ENCODE measurements at regions not wholly inside any gene's neighbourhood (a gene's known extent, or its start where the extent isn't known, plus 50 kb on each side); places are given as distances from the start of the nearest gene placed in this dataset.
"Not testable (repeated sequence)": the region's sequence is repeated elsewhere in the genome, so short reads cannot be mapped to it uniquely, and the experiment has no call there.

DNA sequence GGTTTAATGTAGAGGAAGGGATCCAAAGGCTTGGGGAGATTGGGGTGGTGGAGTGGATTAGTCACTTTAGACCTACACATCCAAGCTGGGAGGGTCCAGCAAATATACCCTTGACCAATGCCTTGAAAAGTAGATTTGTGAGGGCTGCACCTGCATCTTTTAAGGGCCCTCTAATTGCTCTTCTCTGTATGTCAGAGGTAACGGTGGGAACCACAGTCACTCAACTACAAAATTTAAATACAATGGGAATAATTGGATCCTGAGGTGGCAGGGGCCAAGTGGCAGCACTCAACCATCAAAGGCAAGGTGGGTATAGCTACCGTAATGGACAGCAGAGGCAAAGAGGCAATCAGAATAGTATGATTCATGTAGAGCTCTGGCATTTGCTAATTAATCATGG lies 833.7 kb upstream of the ARRDC3 start:
- not testable (repeated sequence) for DNase-seq

DNA sequence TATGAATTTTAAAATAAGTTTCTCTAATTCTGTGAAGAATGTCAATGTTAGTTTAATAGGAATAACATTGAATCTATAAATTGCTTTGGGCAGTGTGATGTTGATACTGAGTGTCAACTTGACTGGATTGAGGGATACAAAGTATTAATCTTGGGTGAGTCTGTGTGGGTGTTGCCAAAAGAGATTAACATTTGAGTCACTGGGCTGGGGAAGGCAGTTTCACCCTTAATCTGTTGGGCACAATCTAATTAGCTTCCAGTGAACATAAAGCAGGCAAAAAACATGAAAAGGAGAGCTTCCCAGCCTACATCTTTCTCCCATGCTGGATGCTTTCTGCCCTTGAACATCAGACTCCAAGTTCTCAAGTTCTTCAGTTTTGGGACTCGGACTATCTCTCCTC lies 832.0 kb upstream of the ARRDC3 start:
- no peak for DNase-seq

DNA sequence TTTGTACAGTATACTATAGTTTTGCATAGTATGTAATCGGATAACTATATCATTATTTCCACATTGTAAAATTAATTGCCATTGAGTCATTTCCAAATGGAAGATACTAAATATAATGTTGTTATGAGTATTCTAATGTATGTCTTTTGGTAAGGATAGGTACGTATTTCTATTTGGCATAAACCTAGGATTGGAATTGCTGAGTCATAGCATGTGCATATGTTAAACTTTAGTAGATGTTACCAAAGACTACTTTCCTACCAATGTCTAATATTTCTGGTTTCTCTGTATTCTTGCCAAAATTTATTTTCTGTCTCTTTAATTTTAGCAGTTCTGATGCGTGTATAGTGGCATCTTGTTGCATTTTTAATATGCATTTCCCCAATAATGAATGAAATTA lies 825.1 kb upstream of the ARRDC3 start:
- DNase-seq = no peak

DNA sequence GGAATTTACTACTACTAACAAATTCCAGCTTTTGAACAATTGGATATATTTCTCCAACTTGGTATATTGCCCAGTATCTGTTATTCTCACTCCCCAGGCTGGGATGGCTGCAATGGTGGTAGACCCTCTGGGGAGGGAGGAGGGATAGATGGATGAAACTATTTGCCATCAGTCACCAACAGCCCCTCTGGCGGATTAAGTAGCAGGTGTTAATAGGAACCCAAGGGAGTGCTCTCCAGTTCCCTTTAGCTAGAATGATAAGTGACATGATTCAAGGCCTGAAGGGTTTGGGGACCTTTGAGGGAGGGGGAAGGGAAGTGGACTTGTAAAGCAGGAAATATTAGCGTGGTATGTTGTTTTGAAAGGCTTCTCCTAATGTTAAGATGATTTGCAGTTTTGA lies 824.0 kb upstream of the ARRDC3 start:
- DNase-seq = no peak

DNA sequence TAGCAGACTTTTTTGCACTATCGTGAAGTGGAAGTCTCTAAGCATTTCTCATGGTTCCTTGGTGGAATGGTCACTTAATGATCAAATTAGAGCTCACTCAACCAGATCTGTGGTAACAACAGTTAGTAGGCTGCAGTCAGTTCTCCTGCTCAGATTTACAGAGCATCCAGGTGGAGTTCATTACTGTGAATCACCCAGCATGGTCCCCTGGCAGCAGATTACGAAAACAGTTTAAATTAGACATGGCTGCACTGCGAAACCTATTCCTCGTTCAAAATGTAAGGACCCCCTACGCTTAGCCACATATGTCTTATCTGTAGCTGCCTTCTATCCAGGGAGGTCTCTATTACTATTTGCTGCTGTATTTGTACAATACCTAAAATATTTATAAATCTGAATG lies 823.6 kb upstream of the ARRDC3 start:
- no peak for DNase-seq

DNA sequence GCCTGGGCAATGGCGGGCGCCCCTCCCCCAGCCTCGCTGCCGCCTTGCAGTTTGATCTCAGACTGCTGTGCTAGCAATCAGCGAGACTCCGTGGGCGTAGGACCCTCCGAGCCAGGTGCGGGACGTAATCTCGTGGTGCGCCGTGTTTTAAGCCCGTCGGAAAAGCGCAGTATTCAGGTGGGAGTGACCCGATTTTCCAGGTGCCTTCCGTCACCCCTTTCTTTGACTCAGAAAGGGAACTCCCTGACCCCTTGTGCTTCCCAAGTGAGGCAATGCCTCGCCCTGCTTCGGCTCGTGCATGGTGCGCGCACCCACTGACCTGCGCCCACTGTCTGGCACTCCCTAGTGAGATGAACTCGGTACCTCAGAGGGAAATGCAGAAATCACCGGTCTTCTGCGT lies 815.9 kb upstream of the ARRDC3 start:
- not testable (repeated sequence) for DNase-seq

DNA sequence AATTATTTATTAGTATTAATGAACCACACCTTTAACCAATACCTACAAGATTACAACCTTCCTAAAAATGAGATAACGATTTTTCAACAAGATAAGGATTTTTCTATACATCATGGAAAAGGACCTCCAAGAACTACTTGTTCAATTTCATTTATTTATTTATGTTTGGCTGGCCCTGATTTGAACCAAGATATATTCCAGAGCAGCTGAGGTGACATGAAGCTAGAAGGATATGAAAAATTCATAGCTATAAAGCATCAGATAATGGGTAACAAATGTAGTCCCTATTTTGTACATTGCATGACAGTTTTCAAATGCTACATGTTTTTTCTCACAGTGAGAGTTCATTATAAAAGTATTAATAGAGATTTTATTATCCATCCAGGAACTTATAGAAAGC lies 798.5 kb upstream of the ARRDC3 start:
- no peak for DNase-seq

DNA sequence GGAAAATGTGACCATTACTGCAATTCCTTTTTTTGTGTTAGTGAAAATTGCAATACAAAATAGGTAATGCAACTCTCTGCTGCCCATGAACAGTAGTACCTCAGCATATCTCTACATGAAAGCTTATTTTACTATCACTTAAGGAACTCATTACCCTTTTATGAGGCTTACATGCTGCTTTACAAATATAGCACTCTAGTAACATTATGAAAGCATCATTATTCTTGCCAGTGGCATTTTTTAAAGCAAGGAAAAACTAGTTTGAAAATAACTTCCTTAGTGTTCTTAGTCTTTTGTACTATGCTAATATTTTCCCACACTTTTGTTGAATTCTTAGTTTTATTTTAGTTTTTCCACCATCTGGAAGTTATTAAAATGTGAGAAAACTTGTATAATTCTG lies 797.3 kb upstream of the ARRDC3 start:
- no peak for DNase-seq

DNA sequence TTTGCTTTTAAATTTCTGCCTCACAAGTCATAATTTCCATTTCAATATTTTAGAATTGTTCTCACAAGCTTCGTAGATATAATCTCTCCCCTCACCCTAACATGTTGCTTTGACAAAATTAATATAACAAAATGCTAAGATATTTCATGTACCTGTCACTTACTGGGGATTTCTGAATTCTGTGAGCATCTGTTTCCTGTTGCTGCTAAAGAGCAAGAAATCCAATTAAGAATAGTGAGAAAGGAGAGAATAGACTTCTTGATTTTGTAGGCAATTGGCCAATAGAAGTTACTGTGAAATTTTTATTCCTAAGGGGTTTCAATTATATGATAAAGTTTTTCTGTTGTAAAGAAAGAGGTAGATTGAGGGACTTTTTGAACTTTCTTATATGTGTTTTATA lies 796.5 kb upstream of the ARRDC3 start:
- no peak for DNase-seq

DNA sequence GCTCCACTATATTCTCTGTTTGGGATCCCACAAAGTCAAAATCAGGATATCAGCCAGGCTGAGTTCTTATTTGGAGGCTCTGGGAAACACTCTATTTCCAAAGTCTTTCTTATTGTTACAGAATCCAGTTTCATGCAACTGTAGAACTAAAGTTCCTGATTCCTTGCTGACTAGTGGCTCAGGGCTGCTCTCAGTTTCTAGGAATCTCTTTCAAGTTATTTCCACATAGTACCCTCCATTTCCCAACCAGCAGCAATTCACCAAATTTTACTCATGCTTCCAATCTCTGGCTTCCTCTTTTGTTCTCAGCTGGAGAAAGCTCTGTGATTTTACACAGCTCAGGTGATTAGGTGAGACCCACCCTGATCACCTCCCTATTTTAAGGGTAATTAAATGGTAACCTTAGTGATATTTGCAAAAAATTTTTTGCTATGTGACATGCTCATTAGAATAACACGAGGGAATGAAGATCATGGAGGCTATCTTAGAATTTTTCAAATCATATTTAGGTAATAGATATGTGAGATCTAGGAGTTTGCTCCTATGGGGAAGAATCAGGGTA lies 794.9 kb upstream of the ARRDC3 start:
- DNase-seq = no peak

DNA sequence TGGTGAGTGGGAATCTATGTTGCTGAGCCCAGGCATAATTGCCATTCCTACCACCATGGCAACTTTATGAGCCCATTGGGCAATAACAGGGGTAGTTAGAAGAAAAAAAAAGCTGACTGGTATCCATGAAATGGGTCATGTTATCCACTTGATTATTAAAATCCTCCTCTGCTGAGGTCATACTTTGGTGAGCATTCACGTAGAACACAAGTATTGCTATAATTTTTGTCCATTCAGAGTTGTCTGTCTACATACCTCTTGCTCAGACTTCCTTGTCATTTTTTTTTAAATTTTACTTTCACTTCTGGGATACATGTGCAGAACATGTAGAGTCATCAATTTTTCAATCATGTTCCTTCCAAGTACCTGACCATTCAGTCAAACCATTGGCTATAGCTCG lies 780.8 kb upstream of the ARRDC3 start:
- no peak for DNase-seq

DNA sequence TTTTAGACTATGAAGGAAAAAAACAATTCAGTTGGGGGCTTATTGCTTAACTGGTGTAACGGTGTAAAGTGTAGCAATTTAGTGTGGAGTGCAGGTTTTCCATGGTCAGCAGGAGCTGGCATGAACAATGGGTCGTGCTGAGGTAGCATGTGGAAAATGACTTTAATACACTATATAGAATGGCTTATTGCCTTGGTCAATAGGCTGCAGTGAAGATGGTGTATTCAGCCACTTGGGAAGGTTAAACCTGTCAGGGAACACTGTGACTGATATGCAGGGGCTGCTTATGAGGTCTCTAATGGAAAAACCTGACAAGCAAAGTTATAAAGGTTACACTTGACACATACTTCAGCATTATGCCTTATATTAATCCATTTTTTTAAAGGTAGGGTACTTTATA lies 764.7 kb upstream of the ARRDC3 start:
- DNase-seq = no peak

DNA sequence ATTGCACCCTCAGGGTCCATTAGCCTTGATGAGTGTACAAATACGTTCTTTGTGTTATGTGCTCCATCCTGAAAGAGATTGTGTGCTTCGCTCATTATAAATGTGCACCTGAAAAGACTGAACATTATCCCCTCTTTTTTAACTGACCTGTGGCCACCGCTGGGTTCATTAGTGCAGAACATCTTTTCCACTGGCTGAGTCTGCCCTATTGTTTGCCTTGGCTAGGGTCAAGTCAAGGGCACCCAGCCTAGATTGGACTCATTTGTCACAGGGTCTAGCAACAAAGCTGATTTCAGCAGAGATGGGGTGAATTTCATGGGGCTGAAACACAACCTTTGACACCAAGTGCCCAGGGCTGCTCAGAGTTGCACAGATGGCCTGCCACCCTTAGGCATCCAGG lies 764.1 kb upstream of the ARRDC3 start:
- DNase-seq = no peak

DNA sequence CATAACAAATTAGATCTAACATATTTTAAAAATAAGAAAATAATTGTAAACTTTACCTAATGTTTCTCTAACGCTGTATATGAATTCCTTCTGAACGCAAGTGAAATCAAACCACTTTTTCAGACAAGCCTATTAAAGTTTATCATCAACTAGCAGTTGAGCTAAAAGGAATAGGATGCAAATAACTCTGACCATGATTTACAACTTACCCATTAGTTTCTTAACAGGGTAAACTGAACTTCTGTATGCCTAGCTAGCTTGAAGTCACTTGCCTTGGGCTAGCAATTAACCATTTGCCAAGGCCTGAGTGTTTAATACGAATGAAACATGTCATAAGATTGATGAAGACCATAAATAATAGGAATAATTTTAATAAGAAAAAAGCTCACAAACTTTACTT lies 762.7 kb upstream of the ARRDC3 start:
- DNase-seq = no peak

DNA sequence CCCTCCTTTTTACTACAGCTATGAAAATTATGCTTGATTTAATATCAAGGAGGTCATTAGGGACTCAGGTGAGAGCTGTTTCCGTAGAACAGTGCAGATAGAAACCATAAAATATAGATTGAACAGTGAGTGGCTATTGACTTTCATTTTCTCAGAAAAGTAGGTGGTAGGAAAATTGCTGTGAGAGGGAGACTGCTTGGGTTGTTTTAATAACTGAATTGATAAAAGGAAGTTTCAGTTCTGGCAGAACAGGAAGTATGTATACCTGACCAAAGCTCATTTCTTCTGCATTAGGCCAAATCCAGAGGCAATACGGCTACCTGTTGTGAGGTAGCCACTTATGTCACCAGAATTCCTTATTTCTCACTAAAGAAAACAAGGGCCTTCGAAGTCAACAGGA lies 761.7 kb upstream of the ARRDC3 start:
- no peak for DNase-seq

DNA sequence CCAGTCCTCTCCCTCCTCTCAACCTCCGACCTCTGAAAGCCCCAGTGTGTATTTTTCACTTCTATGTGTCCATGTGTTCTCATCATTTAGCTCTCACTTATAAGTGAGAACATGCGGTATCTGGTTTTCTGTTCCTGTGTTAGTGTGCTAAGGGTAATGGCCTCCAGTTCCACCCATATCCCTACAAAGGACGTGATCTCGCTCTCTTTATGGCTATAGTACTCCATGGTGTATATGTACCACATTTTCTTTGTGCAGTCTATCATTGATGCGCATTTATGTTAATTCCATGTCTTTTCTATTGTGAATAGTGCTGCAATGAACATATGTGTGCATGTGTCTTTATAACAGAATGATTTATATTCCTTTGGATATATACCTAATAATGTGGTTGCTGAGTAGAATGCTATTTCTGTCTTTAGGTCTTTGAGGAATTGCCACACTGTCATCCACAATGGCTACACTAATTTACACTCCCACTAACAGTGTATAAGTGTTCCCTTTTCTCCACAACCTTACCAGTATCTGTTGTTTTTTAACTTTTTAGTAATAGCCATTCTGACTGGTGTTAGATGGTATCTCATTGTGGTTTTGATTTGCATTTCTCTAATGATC lies 749.3 kb upstream of the ARRDC3 start:
- not testable (repeated sequence) for DNase-seq

DNA sequence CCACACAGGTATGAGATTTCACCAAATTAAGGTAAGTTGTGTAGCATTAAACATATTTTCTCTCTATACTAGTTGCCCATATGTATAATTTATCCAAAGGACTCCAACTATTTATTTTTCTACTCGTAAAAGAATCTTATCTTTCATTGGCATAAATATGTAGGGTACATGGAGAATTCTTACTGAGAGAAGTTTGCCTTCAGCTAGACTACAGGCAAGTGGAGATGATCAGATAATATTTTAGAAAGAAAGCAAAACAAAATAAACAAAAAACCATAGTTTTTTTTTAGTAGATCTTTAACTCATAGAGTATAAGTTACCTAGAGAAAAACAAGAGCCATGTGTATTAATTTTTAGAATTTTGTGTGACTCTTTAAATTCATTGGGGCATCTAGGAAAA lies 743.1 kb upstream of the ARRDC3 start:
- no peak for DNase-seq

DNA sequence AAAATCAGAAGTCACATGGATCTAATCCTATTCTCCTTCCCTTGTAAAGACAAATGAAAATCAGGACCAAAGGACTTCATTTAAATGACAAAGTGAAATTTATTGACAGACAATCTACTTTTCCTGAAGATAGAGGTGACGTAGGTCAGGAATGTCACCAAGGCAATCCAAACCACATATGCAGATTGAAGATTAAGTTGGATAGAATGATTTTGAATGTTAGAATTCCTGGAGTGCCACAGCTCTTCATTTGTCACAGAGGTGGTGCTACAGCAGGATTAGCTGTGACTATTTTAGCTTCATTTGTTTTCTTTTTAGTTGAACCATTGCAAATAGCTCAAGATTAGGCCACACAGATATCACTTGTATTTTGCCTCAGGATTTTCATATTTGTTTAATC lies 736.0 kb upstream of the ARRDC3 start:
- no peak for DNase-seq

DNA sequence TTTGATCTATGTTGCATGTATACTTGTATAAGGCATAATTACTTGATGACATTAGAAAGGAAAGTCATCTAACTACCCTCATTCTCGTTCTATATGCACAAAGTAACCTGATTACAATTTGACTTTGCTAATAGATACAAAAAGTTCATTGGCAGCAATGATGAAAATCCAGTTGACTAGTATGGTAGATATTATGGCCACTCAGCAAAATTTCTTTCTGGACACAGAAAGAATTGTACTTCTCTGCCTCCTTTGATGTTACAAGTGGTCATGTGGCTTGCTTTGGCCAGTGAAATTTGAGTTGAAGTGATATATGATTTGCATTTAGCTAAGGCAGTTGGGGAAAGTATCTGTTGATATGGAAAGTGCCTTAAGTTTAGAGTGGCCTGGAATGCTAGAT lies 723.7 kb upstream of the ARRDC3 start:
- DNase-seq = no peak

DNA sequence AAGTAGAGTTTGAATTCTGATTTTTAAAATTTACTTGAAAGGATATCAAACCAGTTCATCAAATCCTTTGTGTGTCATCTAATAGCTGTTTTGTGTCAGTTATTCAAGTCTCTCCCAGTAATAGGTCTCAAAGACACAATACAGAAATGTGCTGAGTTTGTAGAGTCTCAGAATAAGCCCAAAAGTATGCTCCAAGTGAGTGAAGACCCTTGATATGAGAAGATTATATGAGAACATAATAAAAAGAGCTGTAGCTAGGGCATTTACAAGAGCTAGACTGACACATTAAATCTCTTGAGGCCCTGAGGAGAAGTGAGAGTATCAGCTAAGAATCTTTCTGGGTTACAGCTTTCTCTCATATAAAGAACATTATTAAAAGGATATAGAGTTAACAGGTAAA lies 721.0 kb upstream of the ARRDC3 start:
- no peak for DNase-seq

DNA sequence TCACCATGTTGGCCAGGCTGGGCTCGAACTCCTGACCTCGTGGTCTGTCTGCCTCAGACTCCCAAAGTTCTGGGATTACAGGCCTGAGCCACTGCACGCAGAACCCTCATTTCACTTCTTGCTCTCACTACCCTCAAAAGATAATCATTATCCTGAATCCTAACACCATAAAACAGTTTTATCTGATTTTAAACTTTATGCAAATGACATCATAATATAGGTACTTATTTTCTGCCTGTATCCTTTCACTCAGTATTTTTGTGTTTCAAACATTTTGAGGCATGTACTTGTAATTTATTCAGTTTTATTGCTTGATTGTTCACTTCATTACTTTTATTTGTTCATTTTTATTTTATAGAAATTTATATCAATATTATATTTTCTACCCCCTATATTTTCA lies 719.2 kb upstream of the ARRDC3 start:
- DNase-seq = no peak

DNA sequence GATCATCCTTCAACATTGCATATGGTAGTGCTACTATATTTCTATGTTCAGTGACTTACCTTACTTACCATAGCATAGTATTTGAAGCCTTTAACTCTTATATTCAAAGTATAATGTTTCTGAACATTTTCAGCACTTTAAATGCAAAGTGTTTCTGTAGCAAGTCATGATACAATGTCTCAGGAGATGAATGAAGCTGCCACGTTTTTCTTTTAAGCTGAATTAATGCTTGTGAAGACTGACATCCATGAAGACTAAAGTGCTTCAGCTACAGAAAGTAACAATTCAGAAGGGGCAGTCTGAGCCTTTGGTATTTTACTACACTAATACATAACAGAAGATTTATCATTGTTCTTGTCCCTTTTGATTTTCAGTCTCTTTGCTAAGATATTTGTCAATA lies 709.1 kb upstream of the ARRDC3 start:
- no peak for DNase-seq

DNA sequence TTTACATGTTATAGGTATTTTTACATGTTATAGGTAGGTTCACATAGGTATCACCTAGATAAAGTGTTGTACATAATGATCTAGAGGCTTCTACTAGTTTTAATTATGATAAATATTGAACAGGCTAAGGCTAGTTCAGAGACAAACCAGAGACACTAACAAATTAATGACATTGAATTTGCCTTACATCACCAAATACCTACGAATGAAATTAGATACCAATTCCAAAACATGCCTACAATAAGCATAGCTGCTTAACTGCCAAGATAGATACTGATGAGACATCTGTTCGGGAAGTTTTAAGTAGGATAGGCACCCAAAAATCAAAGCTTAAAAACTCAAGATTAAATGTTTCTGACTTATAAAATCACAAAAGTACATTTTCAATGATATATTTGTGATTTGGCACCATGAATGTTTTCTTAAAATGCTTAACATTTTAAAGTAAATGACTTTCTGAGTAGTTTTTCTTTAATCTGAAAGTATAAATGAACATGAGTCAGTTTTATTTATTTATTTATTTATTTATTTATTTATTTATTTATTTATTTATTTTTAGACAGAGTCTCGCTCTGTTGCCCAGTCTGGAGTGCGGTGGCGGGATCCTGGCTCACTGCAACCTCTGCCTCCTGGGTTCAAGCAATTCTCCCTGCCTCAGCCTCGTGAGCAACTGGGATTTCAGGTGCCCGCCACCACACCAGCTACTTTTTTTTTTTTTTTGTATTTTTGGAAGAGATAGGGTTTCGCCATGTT lies 703.1 kb upstream of the ARRDC3 start:
- no peak for DNase-seq

DNA sequence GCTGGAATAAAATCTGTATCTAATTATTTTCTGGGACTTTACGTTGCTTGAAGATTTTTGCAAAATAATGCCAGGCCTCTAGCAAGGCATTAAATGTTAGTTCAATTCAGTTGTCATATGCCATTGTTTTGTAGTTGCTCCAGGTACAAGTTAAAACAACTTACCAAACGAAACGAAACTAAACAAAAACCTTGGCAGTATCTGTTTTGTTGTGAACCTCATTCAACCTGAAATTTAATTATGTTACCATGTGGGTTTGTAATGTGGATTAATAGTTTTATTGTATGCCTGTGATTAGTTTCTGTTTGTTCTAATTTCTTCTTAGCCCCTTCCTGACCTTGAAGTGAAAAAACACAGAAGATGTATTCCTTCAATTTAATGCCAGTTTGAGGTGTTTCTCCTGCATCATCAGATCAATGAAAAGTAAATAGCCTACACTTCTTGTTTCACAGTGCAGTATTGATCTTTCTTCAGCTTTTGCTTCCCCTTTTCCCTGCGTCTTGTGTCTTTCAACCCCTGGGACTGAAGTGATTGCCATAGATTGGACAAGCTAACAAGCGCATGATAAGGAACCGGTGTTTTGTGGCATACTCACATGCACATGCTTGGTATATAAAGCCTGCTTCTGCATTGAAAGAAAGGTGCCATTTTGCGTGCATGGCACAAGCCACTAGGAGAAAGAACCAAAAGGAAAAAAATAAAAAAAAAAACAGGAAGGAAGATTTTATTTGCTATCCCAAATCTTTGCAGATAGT lies 699.0 kb upstream of the ARRDC3 start:
- no peak for DNase-seq
